ENCODE measurements at regions not wholly inside any gene's neighbourhood (a gene's known extent, or its start where the extent isn't known, plus 50 kb on each side); places are given as distances from the start of the nearest gene placed in this dataset.

- ATAC-seq (ENCODE audit: low read depth), result no peak
- Histone ChIP-seq H3K27ac (ENCODE audit: poor library complexity, severe bottlenecking) (no peak overlapping the region), H3K27me3 (ENCODE audit: insufficient read depth, poor library complexity, severe bottlenecking) (no peaks in the 10 kb centered on the region)
Observed at GRCh38 chrX:137684591-137684990, 118.7 kb downstream of the ZIC3 start.

GRCh38 chrX:137695417-137695816 is 129.5 kb downstream of the ZIC3 start:
- Histone ChIP-seq H3K4me1 (ENCODE audit: insufficient read depth, poor library complexity, severe bottlenecking) (no peaks in the 10 kb centered on the region), H3K4me3 (ENCODE audit: severe bottlenecking) (no peak overlapping the region), H3K27ac (ENCODE audit: poor library complexity, severe bottlenecking) (no peak overlapping the region), H3K27me3 (ENCODE audit: insufficient read depth, poor library complexity, severe bottlenecking) (no peaks in the 10 kb centered on the region), H3K36me3 (ENCODE audit: low read depth) (no peaks in the 10 kb centered on the region), H3K9me3 (ENCODE audit: severe bottlenecking) (no peaks in the 10 kb centered on the region)
- no peak for DNase-seq (ENCODE audit: low spot score)
- no peak for ATAC-seq (ENCODE audit: low read depth)
- no peak for TF ChIP-seq CTCF (IDR thresholded peaks at IDR 0.05; ENCODE audit: poor library complexity, severe bottlenecking)

More at GRCh38 chrX:137684591-137684990, 118.7 kb downstream of the ZIC3 start:
- no peak for TF ChIP-seq CTCF (IDR thresholded peaks at IDR 0.05; ENCODE audit: poor library complexity, severe bottlenecking)
- no peaks in the 10 kb centered on the region for H3K9me3 ChIP-seq (ENCODE audit: severe bottlenecking)
- DNase-seq (ENCODE audit: low spot score), result no peak
- H3K4me3 ChIP-seq (ENCODE audit: severe bottlenecking), result no peak overlapping the region
- H3K36me3 ChIP-seq (ENCODE audit: low read depth), result no peaks in the 10 kb centered on the region
- no peaks in the 10 kb centered on the region for H3K4me1 ChIP-seq (ENCODE audit: insufficient read depth, poor library complexity, severe bottlenecking)

GRCh38 chrX:137707348-137707747 is 141.4 kb downstream of the ZIC3 start:
- ATAC-seq (ENCODE audit: low read depth) (no peak), DNase-seq (ENCODE audit: low spot score) (no peak)
- Histone ChIP-seq H3K4me3 (ENCODE audit: severe bottlenecking) (no peak overlapping the region), H3K9me3 (ENCODE audit: severe bottlenecking) (no peaks in the 10 kb centered on the region), H3K36me3 (ENCODE audit: low read depth) (no peaks in the 10 kb centered on the region), H3K4me1 (ENCODE audit: insufficient read depth, poor library complexity, severe bottlenecking) (no peaks in the 10 kb centered on the region), H3K27me3 (ENCODE audit: insufficient read depth, poor library complexity, severe bottlenecking) (no peaks in the 10 kb centered on the region), H3K27ac (ENCODE audit: poor library complexity, severe bottlenecking) (no peak overlapping the region)
- TF ChIP-seq CTCF (IDR thresholded peaks at IDR 0.05; ENCODE audit: poor library complexity, severe bottlenecking), result no peak

- DNase-seq (ENCODE audit: low spot score) (no peak), ATAC-seq (ENCODE audit: low read depth) (no peak)
- H3K36me3 ChIP-seq (ENCODE audit: low read depth), result no peaks in the 10 kb centered on the region
Observed at GRCh38 chrX:137742846-137743245, 176.9 kb downstream of the ZIC3 start.

More at GRCh38 chrX:137742846-137743245, 176.9 kb downstream of the ZIC3 start:
- Histone ChIP-seq H3K27me3 (ENCODE audit: insufficient read depth, poor library complexity, severe bottlenecking) (no peaks in the 10 kb centered on the region), H3K4me3 (ENCODE audit: severe bottlenecking) (no peak overlapping the region), H3K9me3 (ENCODE audit: severe bottlenecking) (no peaks in the 10 kb centered on the region), H3K4me1 (ENCODE audit: insufficient read depth, poor library complexity, severe bottlenecking) (no peaks in the 10 kb centered on the region), H3K27ac (ENCODE audit: poor library complexity, severe bottlenecking) (no peak overlapping the region)
- TF ChIP-seq CTCF (IDR thresholded peaks at IDR 0.05; ENCODE audit: poor library complexity, severe bottlenecking), result no peak

Data from RWPE2 (cell line).